Stimulated activated CD4-positive, alpha-beta T cell treated with anti-CD3 and anti-CD28 coated beads, Interleukin-1b, Interleukin-23, amount 100 ng/mL, for 48 hours (primary cell): ENCODE measurements at regions not wholly inside any gene's neighbourhood (a gene's known extent, or its start where the extent isn't known, plus 50 kb on each side); places are given as distances from the start of the nearest gene placed in this dataset.

Experiments used
- DNase-seq: peaks from one replicate; pipeline ENCODE4 v3.0.0-alpha.2; 2020

GRCh38 chr11:109867784-109868183 lies 225.4 kb upstream of the ZC3H12C start:
- no peak for DNase-seq

- no peak for DNase-seq
Measured at GRCh38 chr11:109869536-109869935, 223.7 kb upstream of the ZC3H12C start.

- no peak for DNase-seq
Measured at GRCh38 chr11:109870297-109870696, 222.9 kb upstream of the ZC3H12C start.

GRCh38 chr11:109877043-109877442 lies 216.1 kb upstream of the ZC3H12C start:
- DNase-seq: no peak

GRCh38 chr11:109884501-109884900 lies 208.7 kb upstream of the ZC3H12C start:
- DNase-seq: no peak

- DNase-seq: no peak
Measured at GRCh38 chr11:109885006-109885405, 208.2 kb upstream of the ZC3H12C start.

GRCh38 chr11:109892321-109892794 lies 200.8 kb upstream of the ZC3H12C start:
- DNase-seq: no peak

GRCh38 chr11:109894242-109894641 lies 198.9 kb upstream of the ZC3H12C start:
- no peak for DNase-seq

GRCh38 chr11:109898592-109898991 lies 194.6 kb upstream of the ZC3H12C start:
- DNase-seq: no peak

GRCh38 chr11:109902764-109903433 lies 190.3 kb upstream of the ZC3H12C start:
- no peak for DNase-seq

GRCh38 chr11:109911488-109911887 lies 181.7 kb upstream of the ZC3H12C start:
- no peak for DNase-seq

GRCh38 chr11:109914038-109914437 lies 179.2 kb upstream of the ZC3H12C start:
- no peak for DNase-seq

- DNase-seq: no peak
Measured at GRCh38 chr11:109914809-109915653, 178.2 kb upstream of the ZC3H12C start.

- no peak for DNase-seq
Measured at GRCh38 chr11:109926941-109927340, 166.3 kb upstream of the ZC3H12C start.

GRCh38 chr11:109929308-109929707 lies 163.9 kb upstream of the ZC3H12C start:
- DNase-seq: no peak

GRCh38 chr11:109933126-109933525 lies 160.1 kb upstream of the ZC3H12C start:
- no peak for DNase-seq

GRCh38 chr11:109934151-109934550 lies 159.0 kb upstream of the ZC3H12C start:
- DNase-seq: no peak

GRCh38 chr11:109936661-109937180 lies 156.5 kb upstream of the ZC3H12C start:
- no peak for DNase-seq

- no peak for DNase-seq
Measured at GRCh38 chr11:109937968-109938367, 155.2 kb upstream of the ZC3H12C start.

- no peak for DNase-seq
Measured at GRCh38 chr11:109939166-109939810, 153.9 kb upstream of the ZC3H12C start.

GRCh38 chr11:109940816-109941215 lies 152.4 kb upstream of the ZC3H12C start:
- no peak for DNase-seq

- no peak for DNase-seq
Measured at GRCh38 chr11:109945626-109946321, 147.4 kb upstream of the ZC3H12C start.
